ENCODE measurements at regions not wholly inside any gene's neighbourhood (a gene's known extent, or its start where the extent isn't known, plus 50 kb on each side); places are given as distances from the start of the nearest gene placed in this dataset.

DNA sequence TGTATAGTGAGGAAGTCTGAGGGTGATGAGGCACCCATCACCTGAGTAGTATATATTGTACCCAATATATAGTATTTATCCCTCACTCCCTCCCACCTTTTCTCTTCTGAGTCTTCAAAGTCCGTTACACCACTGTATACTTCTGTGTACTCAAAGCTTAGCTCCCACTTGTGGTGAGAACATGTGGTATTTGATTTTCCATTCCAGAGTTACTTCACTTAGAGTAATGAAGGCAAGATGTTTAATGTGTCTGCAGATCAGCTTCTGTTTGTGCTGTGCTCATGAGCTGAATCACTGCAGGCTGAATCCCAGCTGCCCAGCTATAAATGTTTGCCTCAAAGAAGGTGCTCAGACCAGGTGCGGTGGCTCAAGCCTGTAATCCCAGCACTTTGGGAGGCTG, 139.3 kb upstream of the FOXA2 start:
- TF ChIP-seq, protein P1, sequence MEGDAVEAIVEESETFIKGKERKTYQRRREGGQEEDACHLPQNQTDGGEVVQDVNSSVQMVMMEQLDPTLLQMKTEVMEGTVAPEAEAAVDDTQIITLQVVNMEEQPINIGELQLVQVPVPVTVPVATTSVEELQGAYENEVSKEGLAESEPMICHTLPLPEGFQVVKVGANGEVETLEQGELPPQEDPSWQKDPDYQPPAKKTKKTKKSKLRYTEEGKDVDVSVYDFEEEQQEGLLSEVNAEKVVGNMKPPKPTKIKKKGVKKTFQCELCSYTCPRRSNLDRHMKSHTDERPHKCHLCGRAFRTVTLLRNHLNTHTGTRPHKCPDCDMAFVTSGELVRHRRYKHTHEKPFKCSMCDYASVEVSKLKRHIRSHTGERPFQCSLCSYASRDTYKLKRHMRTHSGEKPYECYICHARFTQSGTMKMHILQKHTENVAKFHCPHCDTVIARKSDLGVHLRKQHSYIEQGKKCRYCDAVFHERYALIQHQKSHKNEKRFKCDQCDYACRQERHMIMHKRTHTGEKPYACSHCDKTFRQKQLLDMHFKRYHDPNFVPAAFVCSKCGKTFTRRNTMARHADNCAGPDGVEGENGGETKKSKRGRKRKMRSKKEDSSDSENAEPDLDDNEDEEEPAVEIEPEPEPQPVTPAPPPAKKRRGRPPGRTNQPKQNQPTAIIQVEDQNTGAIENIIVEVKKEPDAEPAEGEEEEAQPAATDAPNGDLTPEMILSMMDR (IDR thresholded peaks at IDR 0.05; ENCODE audit: extremely low read depth, low read depth, low read length): no peak
- H3K27ac ChIP-seq (ENCODE audit: low read depth, low read length): no peak overlapping the region
- DNase-seq (ENCODE audit: insufficient read length, low spot score, missing footprints): no peak
- H3K4me2 ChIP-seq (ENCODE audit: insufficient read depth, low read length): no peak overlapping the region
- H3K4me3 ChIP-seq (ENCODE audit: insufficient read depth, low read length): no peak overlapping the region
- no peaks in the 10 kb centered on the region for H4K20me1 ChIP-seq (ENCODE audit: insufficient read depth, low read length)
- no peaks in the 10 kb centered on the region for H3K36me3 ChIP-seq (ENCODE audit: insufficient read depth, low read length)
- H2AFZ ChIP-seq (ENCODE audit: low read length): no peak overlapping the region
- no peaks in the 10 kb centered on the region for H3K4me1 ChIP-seq (ENCODE audit: insufficient read depth, low read length)
- no peaks in the 10 kb centered on the region for H3K27me3 ChIP-seq (ENCODE audit: insufficient read depth, low read length)
- H3K79me2 ChIP-seq (ENCODE audit: insufficient read depth, low read length): no peaks in the 10 kb centered on the region
- H3K9me3 ChIP-seq (ENCODE audit: low read depth, low read length): no peaks in the 10 kb centered on the region

DNA sequence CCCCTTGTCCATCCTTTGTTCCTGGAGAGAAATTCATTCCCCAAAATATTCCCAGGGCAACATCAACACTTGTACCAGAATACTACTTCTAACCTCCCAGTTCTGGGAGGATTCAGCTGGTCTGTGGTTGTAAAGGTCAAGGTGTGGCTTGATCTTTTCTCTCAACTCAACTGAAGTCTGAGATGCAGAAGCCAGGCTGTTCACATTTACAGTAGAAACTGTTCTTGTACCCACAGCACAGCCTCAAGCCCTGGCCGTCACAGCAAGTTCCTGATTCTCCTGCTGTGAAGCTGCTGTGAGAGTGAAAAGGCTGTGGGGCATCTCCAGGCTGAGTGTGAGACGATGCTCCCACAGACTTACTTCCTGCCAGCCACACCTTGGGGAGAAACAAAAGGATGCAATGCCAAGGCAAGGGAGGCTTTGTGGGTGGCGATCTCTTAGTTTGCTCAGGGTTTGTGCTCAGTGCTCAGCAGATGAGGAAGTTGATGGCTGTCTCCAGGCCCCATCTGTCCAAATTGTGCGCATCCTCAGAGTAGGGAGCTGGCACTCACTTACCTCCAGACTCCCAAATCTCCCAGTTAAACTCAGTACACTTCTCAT, 143.9 kb upstream of the FOXA2 start:
- no peak overlapping the region for H3K4me3 ChIP-seq (ENCODE audit: insufficient read depth, low read length)
- DNase-seq (ENCODE audit: insufficient read length, low spot score, missing footprints): no peak
- no peak overlapping the region for H3K4me2 ChIP-seq (ENCODE audit: insufficient read depth, low read length)
- no peaks in the 10 kb centered on the region for H3K36me3 ChIP-seq (ENCODE audit: insufficient read depth, low read length)
- H3K4me1 ChIP-seq (ENCODE audit: insufficient read depth, low read length): no peaks in the 10 kb centered on the region
- no peak overlapping the region for H2AFZ ChIP-seq (ENCODE audit: low read length)
- H3K27ac ChIP-seq (ENCODE audit: low read depth, low read length): no peak overlapping the region
- H3K79me2 ChIP-seq (ENCODE audit: insufficient read depth, low read length): no peaks in the 10 kb centered on the region
- no peaks in the 10 kb centered on the region for H4K20me1 ChIP-seq (ENCODE audit: insufficient read depth, low read length)
- no peaks in the 10 kb centered on the region for H3K27me3 ChIP-seq (ENCODE audit: insufficient read depth, low read length)
- H3K9me3 ChIP-seq (ENCODE audit: low read depth, low read length): no peaks in the 10 kb centered on the region
- TF ChIP-seq, protein P1 (IDR thresholded peaks at IDR 0.05; ENCODE audit: extremely low read depth, low read depth, low read length): no peak

DNA sequence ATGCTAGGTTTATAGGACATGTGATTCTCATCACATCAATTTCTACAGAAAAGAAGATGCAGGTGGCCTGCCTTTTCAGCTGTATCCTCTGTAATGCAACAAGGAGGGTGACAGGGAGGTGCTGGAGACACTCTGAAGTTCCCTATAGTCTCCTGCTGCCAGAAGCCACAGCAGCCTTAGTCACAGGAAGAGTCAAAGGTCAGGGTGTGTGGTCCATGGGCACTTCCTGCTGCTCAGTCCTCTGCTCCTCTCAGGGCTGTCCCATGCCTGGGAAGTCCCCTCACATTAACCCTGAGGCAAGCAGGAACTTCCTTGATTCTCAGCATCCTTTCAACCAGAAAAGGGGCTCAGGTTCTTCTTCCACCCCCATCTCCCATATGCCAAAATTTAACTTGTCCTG, 144.8 kb upstream of the FOXA2 start:
- no peaks in the 10 kb centered on the region for H3K4me1 ChIP-seq (ENCODE audit: insufficient read depth, low read length)
- no peak overlapping the region for H2AFZ ChIP-seq (ENCODE audit: low read length)
- no peaks in the 10 kb centered on the region for H3K9me3 ChIP-seq (ENCODE audit: low read depth, low read length)
- no peak overlapping the region for H3K4me2 ChIP-seq (ENCODE audit: insufficient read depth, low read length)
- DNase-seq (ENCODE audit: insufficient read length, low spot score, missing footprints): no peak
- no peaks in the 10 kb centered on the region for H4K20me1 ChIP-seq (ENCODE audit: insufficient read depth, low read length)
- H3K27ac ChIP-seq (ENCODE audit: low read depth, low read length): no peak overlapping the region
- TF ChIP-seq, protein P1 (IDR thresholded peaks at IDR 0.05; ENCODE audit: extremely low read depth, low read depth, low read length): no peak
- H3K36me3 ChIP-seq (ENCODE audit: insufficient read depth, low read length): no peaks in the 10 kb centered on the region
- no peaks in the 10 kb centered on the region for H3K27me3 ChIP-seq (ENCODE audit: insufficient read depth, low read length)
- H3K4me3 ChIP-seq (ENCODE audit: insufficient read depth, low read length): no peak overlapping the region
- no peaks in the 10 kb centered on the region for H3K79me2 ChIP-seq (ENCODE audit: insufficient read depth, low read length)

DNA sequence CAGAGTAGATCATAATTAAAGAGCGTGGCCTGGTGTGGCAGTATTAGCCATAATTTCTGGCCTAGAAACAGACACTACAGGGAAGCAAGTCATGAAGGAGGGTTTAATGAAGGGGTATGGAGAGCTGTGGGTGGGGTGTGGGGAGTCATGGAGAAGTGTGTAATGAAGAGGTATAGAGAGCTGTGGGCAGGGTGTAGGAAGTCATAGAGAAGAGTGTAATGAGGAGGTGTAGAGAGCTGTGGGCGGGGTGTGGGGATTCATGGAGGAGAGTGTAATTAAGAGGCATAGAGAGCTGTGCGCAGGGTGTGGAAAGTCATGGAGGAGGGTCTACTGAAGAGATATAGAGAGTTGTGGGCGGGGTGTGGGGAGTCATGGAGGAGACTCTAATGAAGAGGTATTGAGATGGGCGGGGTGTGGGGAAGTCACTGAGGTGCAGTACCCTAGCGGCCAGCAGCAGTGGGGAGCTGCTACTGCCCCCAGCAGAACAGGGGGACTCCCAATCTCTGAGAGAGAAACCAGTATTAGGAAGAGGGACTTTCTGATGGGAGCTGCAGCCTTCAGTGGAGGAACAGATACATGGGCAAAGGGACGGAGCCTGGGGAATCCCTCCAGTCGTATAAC, 145.4 kb upstream of the FOXA2 start:
- Histone ChIP-seq H3K9me3 (ENCODE audit: low read depth, low read length) (no peaks in the 10 kb centered on the region), H3K79me2 (ENCODE audit: insufficient read depth, low read length) (no peaks in the 10 kb centered on the region), H3K27ac (ENCODE audit: low read depth, low read length) (no peak overlapping the region), H2AFZ (ENCODE audit: low read length) (no peak overlapping the region), H3K4me2 (ENCODE audit: insufficient read depth, low read length) (no peak overlapping the region), H3K27me3 (ENCODE audit: insufficient read depth, low read length) (no peaks in the 10 kb centered on the region), H3K4me1 (ENCODE audit: insufficient read depth, low read length) (no peaks in the 10 kb centered on the region), H4K20me1 (ENCODE audit: insufficient read depth, low read length) (no peaks in the 10 kb centered on the region), H3K4me3 (ENCODE audit: insufficient read depth, low read length) (no peak overlapping the region), H3K36me3 (ENCODE audit: insufficient read depth, low read length) (no peaks in the 10 kb centered on the region)
- TF ChIP-seq, protein P1 (IDR thresholded peaks at IDR 0.05; ENCODE audit: extremely low read depth, low read depth, low read length): no peak
- no peak for DNase-seq (ENCODE audit: insufficient read length, low spot score, missing footprints)

Data from osteoblast (primary cell).